ENCODE measurements at regions not wholly inside any gene's neighbourhood (a gene's known extent, or its start where the extent isn't known, plus 50 kb on each side); places are given as distances from the start of the nearest gene placed in this dataset.

- TF ChIP-seq CTCF (conservative IDR thresholded peaks at IDR 0.05; ENCODE audit: low read depth, low read length) (no peak), POLR2A (IDR thresholded peaks at IDR 0.05; ENCODE audit: low read depth, low read length) (no peak), MXI1 (IDR thresholded peaks at IDR 0.05; ENCODE audit: borderline replicate concordance, low read depth, low read length) (no peak)
These were observed 387.5 kb downstream of the BCAT1 start for GRCh38 chr12:24561411-24561871.

Measured in IMR-90 (cell line).